Epidermal melanocyte (primary cell): ENCODE measurements at regions not wholly inside any gene's neighbourhood (a gene's known extent, or its start where the extent isn't known, plus 50 kb on each side); places are given as distances from the start of the nearest gene placed in this dataset.
A peak's percentile ranks its signal among the peaks of the same experiment; 100 is the strongest.
"Not testable (repeated sequence)": the region's sequence is repeated elsewhere in the genome, so short reads cannot be mapped to it uniquely, and the experiment has no call there.

ENCODE experiments used
- DNase-seq: peaks from one replicate; pipeline ENCODE4 v3.0.0; 2011; ENCODE audit warnings: low spot score; ENCODE audit not compliant: insufficient read length

DNA sequence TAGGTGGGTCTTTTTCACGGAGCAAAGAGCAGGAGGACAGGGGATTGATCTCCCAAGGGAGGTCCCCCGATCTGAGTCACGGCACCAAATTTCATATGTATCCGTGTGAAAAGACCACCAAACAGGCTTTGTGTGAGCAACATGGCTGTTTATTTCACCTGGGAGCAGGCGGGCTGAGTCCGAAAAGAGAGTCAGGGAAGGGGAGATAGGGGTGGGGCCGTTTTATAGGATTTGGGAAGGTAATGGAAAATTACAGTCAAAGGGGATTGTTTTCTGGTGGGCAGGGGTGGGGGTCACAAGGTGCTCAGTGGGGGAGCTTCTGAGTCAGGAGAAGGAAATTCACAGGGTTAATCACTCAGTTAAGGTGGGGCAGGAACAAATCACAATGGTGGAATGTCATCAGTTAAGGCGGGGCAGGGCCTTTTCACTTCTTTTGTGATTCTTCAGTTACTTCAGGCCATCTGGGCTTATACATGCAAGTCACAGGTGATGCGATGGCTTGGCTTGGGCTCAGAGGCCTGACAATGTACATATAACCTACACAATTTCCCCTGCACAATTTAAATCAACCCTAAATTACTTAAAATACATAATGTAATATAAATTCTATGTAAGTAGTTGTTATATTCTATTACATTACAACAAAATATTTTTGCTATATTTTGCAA is 921.3 kb upstream of the ALCAM start:
- not testable (repeated sequence) for DNase-seq

DNA sequence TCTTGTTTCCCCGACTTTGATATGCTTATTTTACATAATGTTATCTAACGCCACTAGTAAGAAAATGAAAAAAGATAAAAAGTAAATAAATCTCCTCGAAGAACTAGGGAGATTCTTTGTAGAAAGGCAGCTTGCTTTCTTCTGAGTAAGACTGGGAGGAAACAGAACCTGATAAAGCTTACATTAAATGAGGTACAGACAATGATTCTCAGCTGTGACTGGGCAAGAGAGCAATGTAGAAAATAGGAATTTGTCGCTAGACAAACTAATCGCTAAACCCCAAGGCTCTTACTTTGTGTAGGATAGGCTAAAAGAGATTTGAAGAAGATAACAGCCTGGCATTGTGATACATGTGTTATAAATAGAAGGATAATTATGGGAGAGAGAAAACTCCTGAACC is 919.0 kb upstream of the ALCAM start:
- DNase-seq = no peak

DNA sequence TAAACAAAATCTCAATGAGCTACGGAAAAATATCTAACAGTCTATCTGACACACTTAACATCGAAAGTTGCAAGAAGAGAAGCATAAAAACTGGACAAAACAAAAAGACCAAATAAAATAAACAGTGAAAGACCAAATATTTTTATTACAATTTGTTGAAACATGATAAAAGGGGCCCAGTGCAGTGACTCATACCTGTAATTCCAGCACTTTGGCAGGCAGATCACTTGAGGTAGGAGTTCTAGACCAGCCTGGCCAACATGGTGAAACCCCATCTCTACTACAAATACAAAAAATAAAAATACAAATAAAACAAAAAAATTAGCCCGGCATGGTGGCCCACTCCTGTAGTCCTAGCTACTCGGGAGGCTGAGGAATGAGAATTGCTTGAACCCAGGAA is 914.0 kb upstream of the ALCAM start:
- no peak for DNase-seq

DNA sequence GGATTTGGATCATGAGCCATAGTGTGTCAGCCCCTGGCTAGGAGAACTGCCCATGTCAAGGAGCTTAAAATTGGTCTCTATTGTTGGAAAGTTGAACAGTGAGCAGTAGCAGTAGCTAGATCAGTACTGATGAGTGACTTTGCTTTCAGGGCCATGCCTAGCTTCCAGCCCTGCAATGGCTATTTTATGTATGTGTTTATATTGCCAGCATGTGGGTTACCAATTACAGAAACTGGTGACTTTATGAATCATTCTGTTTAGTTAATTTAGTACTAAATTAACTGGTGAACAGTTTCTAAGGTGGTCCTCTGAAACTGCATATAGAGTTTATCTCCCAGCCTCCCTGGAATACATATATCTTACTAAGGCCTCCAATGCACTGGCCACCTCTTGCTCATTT is 908.1 kb upstream of the ALCAM start:
- DNase-seq = no peak

DNA sequence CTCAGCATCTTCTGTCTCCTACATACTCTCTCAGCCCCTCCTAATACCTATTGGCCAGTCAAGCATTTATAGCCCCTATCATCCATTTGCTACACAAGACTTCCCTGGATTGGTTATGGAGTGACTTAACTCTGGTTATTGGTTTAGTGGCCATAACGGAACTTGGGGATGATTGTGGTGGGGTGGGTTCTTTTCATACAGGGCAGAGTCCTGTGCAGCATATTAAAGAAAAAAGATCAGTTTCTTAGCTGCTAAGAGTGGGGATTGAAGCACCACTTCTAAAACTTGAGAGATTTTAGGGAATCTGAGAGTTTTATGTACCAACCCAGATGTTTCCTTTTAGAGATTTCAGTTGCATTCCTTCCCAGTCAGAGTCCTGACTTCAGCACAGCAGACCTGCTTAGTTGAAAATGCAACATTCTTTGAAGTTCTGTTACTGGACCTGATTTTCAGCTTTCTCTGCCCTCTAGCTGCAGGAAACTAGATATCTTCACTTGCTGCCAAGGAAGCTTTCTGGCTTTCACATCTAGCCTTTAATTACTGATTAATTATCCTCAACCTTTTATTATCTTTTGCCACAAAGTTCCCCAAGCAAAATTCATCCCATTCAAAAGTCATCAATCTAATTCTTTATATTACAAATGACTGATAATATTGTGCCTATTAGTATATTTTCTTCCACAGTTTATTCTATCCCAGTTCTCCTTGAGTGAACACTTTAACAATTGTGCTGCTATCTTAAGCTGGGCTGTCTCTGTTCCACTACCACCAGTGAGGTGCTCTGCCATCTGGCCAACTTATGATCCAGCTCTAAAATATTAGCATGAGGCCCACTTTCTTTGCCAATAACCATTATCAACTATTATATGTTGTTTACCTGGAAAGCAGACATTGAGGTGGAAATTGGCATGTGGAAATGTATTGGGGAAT is 906.0 kb upstream of the ALCAM start:
- peak; percentile 53 for DNase-seq

DNA sequence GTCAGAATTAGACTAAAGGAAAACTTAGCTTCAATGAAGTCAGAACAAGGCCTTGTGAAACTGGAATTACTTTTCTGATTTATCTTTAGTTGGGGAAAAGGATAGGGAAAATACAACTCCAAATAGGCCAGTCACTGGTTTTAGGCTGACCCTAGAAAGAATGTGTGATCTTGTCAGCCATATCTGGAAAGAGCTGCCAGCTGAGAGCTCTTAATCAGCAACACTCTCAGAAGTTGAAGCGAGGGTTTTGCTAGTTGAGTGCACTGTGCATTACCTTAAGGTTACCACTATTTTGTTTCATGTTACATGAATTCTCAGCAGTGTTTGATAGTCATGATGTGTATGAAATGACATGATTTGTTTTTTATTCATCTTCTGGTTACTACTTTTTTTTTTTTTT is 905.3 kb upstream of the ALCAM start:
- DNase-seq = no peak

GRCh38 chr3:104472221-104472620 is 894.5 kb upstream of the ALCAM start:
- DNase-seq = no peak

GRCh38 chr3:104474011-104474410 is 892.7 kb upstream of the ALCAM start:
- DNase-seq = no peak

DNA sequence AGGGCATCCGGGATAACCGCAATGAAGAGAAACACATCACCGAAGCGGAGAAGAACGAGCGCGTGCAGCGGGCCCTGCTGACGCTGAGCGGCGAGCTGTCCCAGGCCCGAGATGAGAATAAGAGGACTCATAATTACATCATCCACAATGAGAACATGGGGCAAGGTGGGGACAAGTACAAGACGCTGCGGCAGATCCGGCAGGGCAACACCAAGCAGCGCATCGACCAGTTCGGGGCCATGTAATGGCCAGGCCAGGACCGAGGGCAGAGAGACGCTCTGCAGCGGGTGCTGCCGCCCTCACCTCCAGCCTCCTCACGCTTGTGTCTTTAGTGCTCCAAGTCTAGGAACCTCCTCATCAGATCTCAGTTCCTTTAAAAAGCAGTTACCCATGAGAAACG is 863.7 kb upstream of the ALCAM start:
- no peak for DNase-seq

DNA sequence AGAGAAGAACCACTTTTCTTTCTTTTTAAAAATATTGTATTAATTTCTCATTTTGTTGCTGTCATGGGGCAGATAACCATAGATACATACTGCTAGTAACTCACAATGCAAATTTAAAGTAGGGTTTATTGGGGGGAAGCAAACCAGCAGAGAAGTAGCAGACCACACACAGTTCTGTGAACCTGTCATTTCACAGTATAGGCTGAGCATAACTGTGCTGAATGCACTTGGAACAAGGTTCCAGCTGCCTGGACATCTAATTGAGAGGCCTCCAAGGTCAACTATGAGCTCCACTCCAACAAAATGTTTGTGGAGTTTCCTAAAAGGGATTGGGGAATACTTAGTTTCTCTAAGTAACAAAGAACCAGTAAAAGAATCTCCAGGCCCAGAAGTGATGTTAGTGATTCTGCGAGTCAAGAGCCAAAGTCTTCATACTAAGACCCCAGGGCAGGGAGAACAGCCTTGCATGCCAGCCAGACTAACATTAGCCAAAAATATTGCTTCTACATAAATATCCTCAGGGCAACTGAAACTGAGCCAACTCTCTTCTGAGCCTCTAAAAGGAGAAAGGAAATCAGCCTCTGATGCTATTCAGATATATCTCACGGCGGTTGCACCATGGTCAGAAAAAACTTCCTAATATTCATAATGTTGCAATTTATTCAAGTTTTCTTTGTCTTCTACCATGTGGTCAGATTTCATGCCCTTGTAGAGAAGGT is 856.4 kb upstream of the ALCAM start:
- peak; percentile 23 for DNase-seq

DNA sequence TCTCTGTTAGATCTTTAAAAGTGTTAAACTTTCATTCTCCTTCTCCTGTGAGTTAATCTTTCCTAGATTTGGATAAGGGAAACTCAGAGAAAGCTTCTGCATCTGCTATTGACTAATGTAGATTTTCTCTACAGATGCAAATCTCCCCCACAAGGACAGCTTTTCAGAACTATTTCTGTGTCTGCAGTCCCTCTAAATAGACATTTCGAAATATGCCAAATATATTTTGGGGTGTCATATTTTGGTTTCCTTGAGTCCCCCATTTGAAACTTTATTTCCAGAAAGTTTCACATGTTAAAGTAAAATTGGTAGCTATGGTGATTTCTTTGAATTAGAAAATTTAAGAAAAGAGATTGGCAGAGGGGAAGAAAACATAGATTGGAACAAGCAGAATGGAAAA is 852.3 kb upstream of the ALCAM start:
- no peak for DNase-seq

DNA sequence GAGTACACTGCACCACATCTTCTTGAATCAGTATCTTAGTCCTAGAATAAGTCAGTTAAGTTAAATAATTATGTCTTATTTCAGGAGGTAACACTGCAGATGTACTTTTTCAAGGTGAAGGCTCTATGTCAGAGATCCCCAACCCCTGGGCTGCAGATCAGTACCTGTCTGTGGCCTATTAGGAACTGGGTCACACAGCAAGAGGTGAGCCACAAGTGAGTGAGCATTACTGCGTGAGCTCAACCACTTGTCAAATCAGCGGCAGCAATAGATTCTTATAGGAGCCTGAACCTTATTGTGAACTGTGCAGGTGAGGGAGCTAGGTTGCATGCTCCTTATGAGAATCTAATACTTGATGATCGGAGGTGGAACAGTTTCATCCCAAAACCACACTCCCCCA is 851.9 kb upstream of the ALCAM start:
- DNase-seq = no peak

GRCh38 chr3:104519068-104519467 is 847.6 kb upstream of the ALCAM start:
- DNase-seq = no peak

DNA sequence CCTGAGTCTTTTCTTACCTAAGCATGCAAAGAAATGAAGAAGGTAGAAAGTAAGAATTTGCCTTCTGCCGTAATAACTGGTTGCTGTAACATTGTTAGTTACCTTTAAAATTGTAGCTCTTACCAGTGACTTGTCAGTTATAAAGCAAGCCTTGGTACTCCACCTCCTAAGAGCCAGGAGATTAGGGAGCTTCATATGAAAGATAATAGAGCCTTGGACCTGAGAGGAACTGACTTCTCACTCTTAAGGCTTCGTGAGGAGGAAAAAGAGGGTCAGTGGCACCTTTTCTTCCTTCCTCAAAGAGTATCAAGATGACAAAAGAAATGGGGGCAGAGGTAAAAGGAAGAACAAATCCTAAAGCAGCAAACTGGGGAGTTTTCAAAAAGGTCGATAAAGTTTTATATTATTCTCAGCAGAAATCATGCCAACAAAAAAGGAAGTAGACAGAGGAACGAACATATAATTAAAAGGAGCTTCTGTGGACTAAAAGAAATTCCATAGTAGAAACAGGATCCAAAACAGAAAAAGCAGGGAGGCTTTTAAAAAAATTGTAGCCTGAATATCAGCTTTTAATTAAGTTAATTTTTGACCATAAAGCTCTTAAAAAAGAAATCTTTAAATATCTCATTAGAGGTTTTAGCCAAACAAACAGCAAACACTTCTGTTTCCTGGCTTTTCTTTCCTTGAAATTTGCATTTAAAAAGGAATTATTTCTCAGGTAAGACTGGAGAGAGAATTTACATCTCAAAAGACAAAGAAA is 847.1 kb upstream of the ALCAM start:
- no peak for DNase-seq

DNA sequence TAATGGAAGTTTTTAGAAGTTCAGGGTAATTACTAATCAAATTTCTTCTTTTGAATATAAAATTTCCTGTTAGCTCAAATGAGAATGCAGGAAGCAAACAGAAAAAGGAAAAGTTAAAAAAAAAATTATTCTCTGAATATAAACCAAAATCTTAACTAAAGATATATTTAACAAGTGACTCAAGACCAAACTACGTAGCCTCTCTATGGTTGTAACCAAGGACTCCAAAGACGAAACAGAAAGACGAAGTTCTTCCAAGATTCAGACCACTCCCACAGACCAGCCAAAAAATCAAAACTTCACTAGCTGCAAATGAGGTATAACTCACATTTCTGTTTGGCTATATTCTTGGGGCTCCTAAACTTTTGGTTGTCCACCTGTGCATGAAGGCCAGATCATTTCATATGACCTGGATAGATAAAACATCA is 846.5 kb upstream of the ALCAM start:
- DNase-seq = no peak

GRCh38 chr3:104521606-104522336 is 844.9 kb upstream of the ALCAM start:
- DNase-seq = no peak

- DNase-seq = no peak
Observed at GRCh38 chr3:104523136-104523535, 843.6 kb upstream of the ALCAM start.

GRCh38 chr3:104526901-104527401 is 839.8 kb upstream of the ALCAM start:
- DNase-seq = no peak

DNA sequence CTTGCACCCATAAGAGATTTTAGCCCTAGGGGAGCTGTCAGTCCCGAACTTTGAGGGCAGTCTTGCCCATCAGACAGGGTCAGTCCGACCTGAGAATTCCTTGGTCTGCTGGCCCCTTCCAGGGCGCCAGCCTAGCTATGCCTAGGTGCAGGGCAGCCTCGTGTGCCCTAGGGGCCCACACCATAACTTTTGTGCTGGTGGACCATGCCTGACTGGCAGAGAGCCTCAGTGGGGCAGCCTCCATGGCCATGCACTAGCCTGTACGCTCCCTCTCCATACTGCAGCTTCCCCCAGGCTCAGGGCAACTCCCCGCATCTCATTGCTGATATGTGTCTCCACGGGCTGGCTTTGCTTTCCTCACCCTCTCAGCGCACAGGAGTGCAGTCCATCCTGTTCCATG is 835.8 kb upstream of the ALCAM start:
- no peak for DNase-seq

DNA sequence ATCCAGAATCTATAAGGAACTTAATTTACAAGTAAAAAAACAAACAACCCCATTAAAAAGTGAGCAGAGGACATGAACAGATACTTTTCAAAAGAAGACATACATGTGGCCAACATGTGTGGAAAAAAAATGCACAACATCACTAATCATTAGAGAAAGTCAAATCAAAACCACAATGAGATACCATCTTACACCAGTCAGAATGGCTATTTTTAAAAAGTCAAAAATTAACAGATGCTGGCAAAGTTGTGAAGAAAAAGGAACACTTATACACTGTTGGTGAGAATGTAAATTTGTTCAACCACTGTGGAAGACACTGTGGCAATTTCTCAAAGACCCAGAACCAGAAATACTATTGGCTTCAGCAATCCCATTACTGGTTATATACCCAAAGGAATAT is 830.0 kb upstream of the ALCAM start:
- no peak for DNase-seq

GRCh38 chr3:104537323-104537722 is 829.4 kb upstream of the ALCAM start:
- DNase-seq = no peak
